ENCODE measurements at regions not wholly inside any gene's neighbourhood (a gene's known extent, or its start where the extent isn't known, plus 50 kb on each side); places are given as distances from the start of the nearest gene placed in this dataset.

DNA sequence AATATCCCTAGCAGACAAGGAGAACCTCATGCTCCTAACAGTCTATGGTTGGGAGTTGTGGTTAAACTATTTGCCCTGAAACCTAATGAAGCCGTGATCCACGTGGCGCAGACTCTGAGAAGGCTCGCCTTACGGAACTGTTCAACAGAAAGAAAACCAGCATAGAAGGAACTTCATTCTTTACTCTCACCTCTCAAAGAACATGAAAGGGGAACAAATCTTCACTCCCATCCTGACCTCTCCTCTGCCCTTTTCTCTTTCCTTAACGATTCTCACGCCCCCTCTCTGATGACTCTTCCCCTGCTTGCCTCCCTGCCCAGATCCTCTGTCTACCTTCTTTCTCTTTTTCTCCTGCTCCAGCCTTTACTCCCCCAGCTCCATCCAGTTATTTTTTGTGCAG is 54.2 kb downstream of the IRAG1 start:
- CTCF ChIA-PET: interaction anchor here (0.5 kb wide), 1 partner anchor 60 kb away, joined by 3 read pairs; no protein-coding TSS in a partner anchor
- no peak overlapping the region for H3K4me3 ChIP-seq (ENCODE audit: low read depth, low read length)
- no peak overlapping the region for H3K27ac ChIP-seq (ENCODE audit: extremely low read depth, low read depth, low read length)
- TF ChIP-seq YY1 (tag by site-specific recombination; IDR thresholded peaks at IDR 0.05) (no peak), MZF1 (tag by site-specific recombination; IDR thresholded peaks at IDR 0.05; ENCODE audit: borderline replicate concordance) (no peak)
- POLR2A ChIA-PET: no interaction called here
- no peaks in the 10 kb centered on the region for H3K4me1 ChIP-seq (ENCODE audit: control insufficient read depth, insufficient read depth, low read length)
- no peaks in the 10 kb centered on the region for H3K36me3 ChIP-seq (ENCODE audit: control insufficient read depth in 2 of 2, insufficient read depth in 1 of 2, low read length in 2 of 2)
- no peaks in the 10 kb centered on the region for H3K9me3 ChIP-seq (ENCODE audit: control insufficient read depth, insufficient read depth, low read depth, low read length)

DNA sequence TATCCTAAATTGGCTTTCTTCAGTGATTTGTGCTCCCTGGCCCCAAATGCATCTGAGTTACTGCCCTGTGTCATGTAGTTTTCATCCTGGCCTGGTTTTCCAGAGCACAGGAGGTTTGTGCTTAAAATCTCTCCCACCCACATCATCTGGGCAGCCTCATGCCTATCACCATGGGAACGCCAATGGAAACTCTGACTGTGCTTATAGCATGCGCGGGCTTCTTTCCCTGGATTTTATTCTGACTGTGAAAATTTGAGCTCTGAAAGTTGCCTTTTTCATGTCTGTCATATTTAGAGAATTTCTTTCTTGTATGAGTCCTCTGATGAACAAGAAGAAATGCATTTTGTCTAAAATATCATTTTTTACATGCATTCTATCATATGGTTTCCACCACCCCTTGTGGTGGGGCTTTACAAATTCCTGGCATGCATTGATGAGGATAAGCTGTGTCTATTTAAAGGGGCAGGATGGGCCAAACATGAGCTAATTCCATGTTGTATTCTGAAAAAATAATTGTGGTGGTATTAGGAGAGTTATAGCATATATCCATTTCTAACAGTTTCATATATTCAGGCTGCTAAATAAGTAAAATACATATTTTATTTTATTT is 55.1 kb downstream of the IRAG1 start:
- no peaks in the 10 kb centered on the region for H3K9me3 ChIP-seq (ENCODE audit: control insufficient read depth, insufficient read depth, low read depth, low read length)
- TF ChIP-seq ZNF292 (tag by site-specific recombination; IDR thresholded peaks at IDR 0.05; ENCODE audit: borderline replicate concordance, low read depth) (no peak), MEIS1 (CRISPR knock-in tag; IDR thresholded peaks at IDR 0.05; ENCODE audit: borderline replicate concordance) (no peak), ZNF560 (tag by site-specific recombination; IDR thresholded peaks at IDR 0.05; ENCODE audit: borderline replicate concordance) (no peak), ZNF354C (tag by site-specific recombination; IDR thresholded peaks at IDR 0.05; ENCODE audit: borderline replicate concordance, low read depth) (no peak), ZNF449 (tag by site-specific recombination; IDR thresholded peaks at IDR 0.05) (0 out of 2 replicates have a peak, but pooled peaks have one; percentile 25)
- no peaks in the 10 kb centered on the region for H3K4me1 ChIP-seq (ENCODE audit: control insufficient read depth, insufficient read depth, low read length)
- CTCF ChIA-PET: interaction anchor here (4.3 kb wide), 1 partner anchor 13 kb away, joined by 17 read pairs; no protein-coding TSS in a partner anchor
- no peak overlapping the region for H3K27ac ChIP-seq (ENCODE audit: extremely low read depth, low read depth, low read length)
- POLR2A ChIA-PET: interaction anchor here (0.5 to 0.6 kb wide), 2 partner anchors 31 to 107 kb away, joined by 3 to 4 read pairs; no protein-coding TSS in a partner anchor
- H3K36me3 ChIP-seq (ENCODE audit: control insufficient read depth in 2 of 2, insufficient read depth in 1 of 2, low read length in 2 of 2): no peaks in the 10 kb centered on the region
- no peak overlapping the region for H3K4me3 ChIP-seq (ENCODE audit: low read depth, low read length)

DNA sequence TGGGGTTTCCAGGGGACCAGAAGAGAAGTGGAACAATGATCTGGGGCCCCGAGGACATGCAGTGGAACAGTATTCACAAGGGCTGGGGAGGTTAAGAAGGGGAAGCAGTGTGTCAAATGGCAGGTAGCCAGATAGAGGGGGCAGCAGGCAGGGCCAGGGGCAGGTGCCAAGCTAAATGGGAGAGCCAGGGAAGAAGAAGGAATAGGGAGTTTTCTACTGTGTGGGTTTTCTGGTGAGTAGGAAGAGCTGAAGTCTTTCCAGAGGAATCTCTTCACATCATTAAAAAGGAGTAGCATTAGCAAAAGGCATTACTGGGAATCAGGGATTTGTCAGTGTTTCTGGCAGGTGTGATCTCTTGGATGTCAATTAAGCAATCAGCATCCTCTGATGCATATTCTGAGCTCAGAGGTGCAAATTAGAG is 55.8 kb downstream of the IRAG1 start:
- TF ChIP-seq OVOL3 (tag by site-specific recombination; IDR thresholded peaks at IDR 0.05) (no peak), ZNF157 (tag by site-specific recombination; IDR thresholded peaks at IDR 0.05) (no peak), ZFP37 (tag by site-specific recombination; IDR thresholded peaks at IDR 0.05) (no peak), ZNF571 (tag by site-specific recombination; IDR thresholded peaks at IDR 0.05) (no peak), ZNF324 (tag by site-specific recombination; IDR thresholded peaks at IDR 0.05) (no peak), ZNF514 (tag by site-specific recombination; IDR thresholded peaks at IDR 0.05) (no peak), ZNF558 (tag by site-specific recombination; IDR thresholded peaks at IDR 0.05) (no peak), ZBTB8A (tag by site-specific recombination; IDR thresholded peaks at IDR 0.05) (no peak), ZNF701 (tag by site-specific recombination; IDR thresholded peaks at IDR 0.05) (no peak), ZNF19 (tag by site-specific recombination; IDR thresholded peaks at IDR 0.05; ENCODE audit: low read depth) (no peak)
- TF ChIP-seq, protein P1, sequence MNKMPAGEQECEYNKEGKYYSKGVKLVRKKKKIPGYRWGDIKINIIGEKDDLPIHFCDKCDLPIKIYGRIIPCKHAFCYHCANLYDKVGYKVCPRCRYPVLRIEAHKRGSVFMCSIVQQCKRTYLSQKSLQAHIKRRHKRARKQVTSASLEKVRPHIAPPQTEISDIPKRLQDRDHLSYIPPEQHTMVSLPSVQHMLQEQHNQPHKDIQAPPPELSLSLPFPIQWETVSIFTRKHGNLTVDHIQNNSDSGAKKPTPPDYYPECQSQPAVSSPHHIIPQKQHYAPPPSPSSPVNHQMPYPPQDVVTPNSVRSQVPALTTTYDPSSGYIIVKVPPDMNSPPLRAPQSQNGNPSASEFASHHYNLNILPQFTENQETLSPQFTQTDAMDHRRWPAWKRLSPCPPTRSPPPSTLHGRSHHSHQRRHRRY (tag by site-specific recombination; IDR thresholded peaks at IDR 0.05): no peak
- TF ChIP-seq, protein P2, sequence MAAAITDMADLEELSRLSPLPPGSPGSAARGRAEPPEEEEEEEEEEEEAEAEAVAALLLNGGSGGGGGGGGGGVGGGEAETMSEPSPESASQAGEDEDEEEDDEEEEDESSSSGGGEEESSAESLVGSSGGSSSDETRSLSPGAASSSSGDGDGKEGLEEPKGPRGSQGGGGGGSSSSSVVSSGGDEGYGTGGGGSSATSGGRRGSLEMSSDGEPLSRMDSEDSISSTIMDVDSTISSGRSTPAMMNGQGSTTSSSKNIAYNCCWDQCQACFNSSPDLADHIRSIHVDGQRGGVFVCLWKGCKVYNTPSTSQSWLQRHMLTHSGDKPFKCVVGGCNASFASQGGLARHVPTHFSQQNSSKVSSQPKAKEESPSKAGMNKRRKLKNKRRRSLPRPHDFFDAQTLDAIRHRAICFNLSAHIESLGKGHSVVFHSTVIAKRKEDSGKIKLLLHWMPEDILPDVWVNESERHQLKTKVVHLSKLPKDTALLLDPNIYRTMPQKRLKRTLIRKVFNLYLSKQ (tag by site-specific recombination; IDR thresholded peaks at IDR 0.05; ENCODE audit: borderline replicate concordance): no peak
- no peak overlapping the region for H3K27ac ChIP-seq (ENCODE audit: extremely low read depth, low read depth, low read length)
- no peaks in the 10 kb centered on the region for H3K4me1 ChIP-seq (ENCODE audit: control insufficient read depth, insufficient read depth, low read length)
- no peaks in the 10 kb centered on the region for H3K9me3 ChIP-seq (ENCODE audit: control insufficient read depth, insufficient read depth, low read depth, low read length)
- no peaks in the 10 kb centered on the region for H3K36me3 ChIP-seq (ENCODE audit: control insufficient read depth in 2 of 2, insufficient read depth in 1 of 2, low read length in 2 of 2)
- ChIA-PET CTCF (interaction anchor here (4.3 kb wide), 1 partner anchor 12 kb away, joined by 17 read pairs; no protein-coding TSS in a partner anchor), POLR2A (interaction anchor here (0.6 kb wide), 1 partner anchor 31 kb away, joined by 3 read pairs; no protein-coding TSS in a partner anchor)
- no peak overlapping the region for H3K4me3 ChIP-seq (ENCODE audit: low read depth, low read length)
